OCI-LY7 (cell line): ENCODE measurements at regions not wholly inside any gene's neighbourhood (a gene's known extent, or its start where the extent isn't known, plus 50 kb on each side); places are given as distances from the start of the nearest gene placed in this dataset.

Source experiments
- BruUV-seq: library from RNA; stranded (reverse); fragments of 400-500 nt; replicated peaks from 2 replicates; lab custom pipeline; 2021; lab: Mats Ljungman, UMichigan
- CTCF ChIA-PET: fragments of 300-600 bp; sonication (Branson Sonifier 250); formaldehyde crosslinking; loops from one replicate; lab custom pipeline; 2022; ENCODE audit warnings: antibody characterized with exemption; ENCODE audit not compliant: unreplicated experiment; lab: Charles Lee
- POLR2A ChIA-PET: fragments of 300-600 bp; sonication (Branson Sonifier 250); formaldehyde crosslinking; loops from one replicate; lab custom pipeline; 2022; ENCODE audit warnings: antibody characterized with exemption; lab: Charles Lee
- DNase-seq: peaks from one replicate; pipeline ENCODE4 v3.0.0-alpha.2; 2015; ENCODE audit warnings: low spot score
- H2AFZ ChIP-seq: fragments of 200-600 bp; sonication (generic), shearing (Covaris generic); 2 replicates; pipeline ENCODE4 v1.6.1; 2014; ENCODE audit warnings: mild to moderate bottlenecking, antibody characterized with exemption, low read length, moderate library complexity
- H3K27ac ChIP-seq: fragments of 200-600 bp; sonication (generic); 2 replicates; pipeline ENCODE4 v1.5.1; 2014; ENCODE audit warnings: mixed run types, low read depth, mild to moderate bottlenecking, moderate library complexity, low read length, inconsistent platforms; ENCODE audit not compliant: poor library complexity, severe bottlenecking
- H3K36me3 ChIP-seq: fragments of 200-600 bp; sonication (generic); 2 replicates; pipeline ENCODE4 v1.6.1; 2014; ENCODE audit warnings: mild to moderate bottlenecking, antibody characterized with exemption, low read length, moderate library complexity, mixed read lengths; ENCODE audit not compliant: insufficient read depth
- H3K4me1 ChIP-seq: fragments of 200-600 bp; sonication (generic); 2 replicates; pipeline ENCODE4 v1.5.1; 2014; ENCODE audit warnings: mild to moderate bottlenecking, low read length; ENCODE audit not compliant: insufficient read depth, poor library complexity, severe bottlenecking
- H3K4me2 ChIP-seq: fragments of 200-600 bp; sonication (generic); 2 replicates; pipeline ENCODE4 v1.6.1; 2014; ENCODE audit warnings: mild to moderate bottlenecking, low read length
- H3K4me3 ChIP-seq: fragments of 200-600 bp; sonication (generic); 2 replicates; pipeline ENCODE4 v1.5.1; 2014; ENCODE audit warnings: mild to moderate bottlenecking, low read depth, low read length; ENCODE audit not compliant: poor library complexity, severe bottlenecking
- H3K79me2 ChIP-seq: fragments of 200-600 bp; sonication (generic); 2 replicates; pipeline ENCODE4 v1.6.1; 2016; ENCODE audit warnings: low read depth, mild to moderate bottlenecking, low read length, moderate library complexity, mixed read lengths; ENCODE audit not compliant: insufficient read depth
- H3K9me2 ChIP-seq: fragments of 200-600 bp; sonication (generic); 2 replicates; pipeline ENCODE4 v1.6.1; 2016; ENCODE audit warnings: mild to moderate bottlenecking, low read length, mixed read lengths; ENCODE audit not compliant: insufficient read depth
- H3K9me3 ChIP-seq: fragments of 200-600 bp; sonication (generic); 2 replicates; pipeline ENCODE4 v1.6.1; 2014; ENCODE audit warnings: mild to moderate bottlenecking, mixed run types, low read length, mixed read lengths
- H4K20me1 ChIP-seq: fragments of 200-600 bp; sonication (generic); 2 replicates; pipeline ENCODE4 v1.6.1; 2014; ENCODE audit warnings: mild to moderate bottlenecking, antibody characterized with exemption, low read length, moderate library complexity, mixed read lengths; ENCODE audit not compliant: insufficient read depth
- EZH2phosphoT487 ChIP-seq: fragments of 200-600 bp; sonication (generic); IDR thresholded peaks from 2 replicates; pipeline ENCODE4 v1.6.1; 2018; ENCODE audit warnings: low read depth, borderline replicate concordance, mild to moderate bottlenecking, mixed run types, antibody characterized with exemption, low read length, moderate library complexity, mixed read lengths
- intact Hi-C: fragments of 100-400 bp; cut with micrococcal nuclease; formaldehyde crosslinking; loops from one replicate; pipeline ENCODE4 v1.10.0; 2022; ENCODE audit not compliant: unreplicated experiment
- TF ChIP-seq, protein P1 (sequence below): fragments of 200-600 bp; sonication (generic); conservative IDR thresholded peaks from 2 replicates; pipeline ENCODE4 v1.5.1; 2014; ENCODE audit warnings: mild to moderate bottlenecking, antibody characterized with exemption, low read length, moderate library complexity, mixed read lengths

DNA sequence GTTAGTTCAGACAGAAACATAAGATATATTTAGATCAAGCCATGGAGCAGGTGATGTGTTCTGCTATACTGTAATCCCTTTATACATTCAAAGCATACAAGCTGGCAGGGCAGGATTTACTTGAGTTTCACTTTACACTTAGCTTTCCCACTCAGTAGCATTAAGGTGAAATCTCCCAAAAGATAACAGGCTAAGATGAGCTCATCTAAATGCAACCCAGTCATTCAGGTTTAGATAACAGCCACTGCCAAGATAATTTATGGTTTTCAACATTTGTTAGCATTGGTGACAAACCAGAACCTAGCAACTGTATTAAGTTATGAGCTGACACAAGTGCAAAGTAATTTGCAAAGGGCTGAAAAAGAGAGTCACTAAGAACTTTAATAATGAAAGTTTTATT, 925.1 kb upstream of the ATXN7L3B start:
- ChIA-PET CTCF (no interaction called here), POLR2A (no interaction called here)
- no peaks in the 10 kb centered on the region for H3K9me2 ChIP-seq
- TF ChIP-seq, protein P1, sequence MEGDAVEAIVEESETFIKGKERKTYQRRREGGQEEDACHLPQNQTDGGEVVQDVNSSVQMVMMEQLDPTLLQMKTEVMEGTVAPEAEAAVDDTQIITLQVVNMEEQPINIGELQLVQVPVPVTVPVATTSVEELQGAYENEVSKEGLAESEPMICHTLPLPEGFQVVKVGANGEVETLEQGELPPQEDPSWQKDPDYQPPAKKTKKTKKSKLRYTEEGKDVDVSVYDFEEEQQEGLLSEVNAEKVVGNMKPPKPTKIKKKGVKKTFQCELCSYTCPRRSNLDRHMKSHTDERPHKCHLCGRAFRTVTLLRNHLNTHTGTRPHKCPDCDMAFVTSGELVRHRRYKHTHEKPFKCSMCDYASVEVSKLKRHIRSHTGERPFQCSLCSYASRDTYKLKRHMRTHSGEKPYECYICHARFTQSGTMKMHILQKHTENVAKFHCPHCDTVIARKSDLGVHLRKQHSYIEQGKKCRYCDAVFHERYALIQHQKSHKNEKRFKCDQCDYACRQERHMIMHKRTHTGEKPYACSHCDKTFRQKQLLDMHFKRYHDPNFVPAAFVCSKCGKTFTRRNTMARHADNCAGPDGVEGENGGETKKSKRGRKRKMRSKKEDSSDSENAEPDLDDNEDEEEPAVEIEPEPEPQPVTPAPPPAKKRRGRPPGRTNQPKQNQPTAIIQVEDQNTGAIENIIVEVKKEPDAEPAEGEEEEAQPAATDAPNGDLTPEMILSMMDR = no peak
- TF ChIP-seq EZH2phosphoT487 = no peak
- intact Hi-C loops = no loop called here
- no peaks in the 10 kb centered on the region for H3K9me3 ChIP-seq
- no TSS peak for BruUV-seq
- no peaks in the 10 kb centered on the region for H3K4me1 ChIP-seq
- no peaks in the 10 kb centered on the region for H3K36me3 ChIP-seq
- H3K4me2 ChIP-seq = no peak overlapping the region
- H2AFZ ChIP-seq = no peak overlapping the region
- no peak overlapping the region for H3K4me3 ChIP-seq
- H3K79me2 ChIP-seq = no peaks in the 10 kb centered on the region
- DNase-seq = no peak
- H3K27ac ChIP-seq = no peak overlapping the region
- no peaks in the 10 kb centered on the region for H4K20me1 ChIP-seq

DNA sequence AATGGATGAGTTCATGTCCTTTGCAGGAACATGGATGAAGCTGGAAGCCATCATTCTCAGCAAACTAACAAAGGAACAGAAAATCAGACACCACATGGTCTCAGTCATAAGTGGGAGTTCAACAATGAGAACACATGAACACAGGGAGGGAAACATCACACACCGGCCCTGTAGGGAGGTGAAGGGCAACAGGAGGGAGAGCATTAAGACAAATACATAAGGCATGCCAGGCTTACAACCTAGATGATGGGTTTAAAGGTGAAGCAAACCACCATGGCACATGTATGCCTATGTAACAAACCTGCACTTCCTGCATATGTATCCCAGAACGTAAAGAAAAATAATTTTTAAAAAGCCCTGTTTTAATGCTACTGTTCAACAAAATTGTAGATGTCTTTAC, 914.2 kb upstream of the ATXN7L3B start:
- TF ChIP-seq, protein P1 = no peak
- no peak for TF ChIP-seq EZH2phosphoT487
- POLR2A ChIA-PET = no interaction called here
- Histone ChIP-seq H4K20me1 (no peaks in the 10 kb centered on the region), H3K36me3 (no peaks in the 10 kb centered on the region), H3K4me1 (no peaks in the 10 kb centered on the region), H3K9me2 (no peaks in the 10 kb centered on the region), H3K4me2 (no peak overlapping the region), H2AFZ (no peak overlapping the region), H3K9me3 (no peaks in the 10 kb centered on the region), H3K4me3 (no peak overlapping the region), H3K79me2 (no peaks in the 10 kb centered on the region), H3K27ac (no peak overlapping the region)
- intact Hi-C loops = no loop called here
- no TSS peak for BruUV-seq
- CTCF ChIA-PET = no interaction called here
- no peak for DNase-seq

DNA sequence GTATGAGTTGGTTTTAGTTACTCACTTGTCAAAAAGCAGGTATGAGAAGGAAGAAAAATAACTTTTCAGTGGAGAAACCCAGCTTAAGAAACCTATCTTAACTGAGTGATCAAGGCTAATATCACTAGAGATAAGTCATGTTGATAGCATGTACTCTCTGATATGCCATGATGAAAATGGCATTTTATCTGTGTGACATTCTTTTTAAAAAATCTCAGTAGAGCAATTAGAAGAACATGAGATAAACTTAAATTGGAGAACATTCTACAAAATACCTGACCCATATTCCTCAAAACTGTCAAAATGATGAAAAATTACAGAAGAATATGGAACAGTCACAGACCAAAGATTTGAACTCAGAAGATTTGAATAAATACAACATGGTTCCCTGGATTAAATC, 912.4 kb upstream of the ATXN7L3B start:
- Histone ChIP-seq H3K27ac (no peak overlapping the region), H2AFZ (no peak overlapping the region), H3K9me2 (no peaks in the 10 kb centered on the region), H3K79me2 (no peaks in the 10 kb centered on the region), H3K4me2 (no peak overlapping the region), H3K4me3 (no peak overlapping the region), H3K4me1 (no peaks in the 10 kb centered on the region), H3K9me3 (no peaks in the 10 kb centered on the region), H3K36me3 (no peaks in the 10 kb centered on the region), H4K20me1 (no peaks in the 10 kb centered on the region)
- TF ChIP-seq EZH2phosphoT487 = no peak
- TF ChIP-seq, protein P1 = no peak
- intact Hi-C loops = no loop called here
- no peak for DNase-seq
- no TSS peak for BruUV-seq
- CTCF ChIA-PET = no interaction called here
- POLR2A ChIA-PET = no interaction called here
